GOT3 (cell line): ENCODE measurements at regions not wholly inside any gene's neighbourhood (a gene's known extent, or its start where the extent isn't known, plus 50 kb on each side); places are given as distances from the start of the nearest gene placed in this dataset.

Experiments used
- DNase-seq: peaks from one replicate; lab custom pipeline; 2025; ENCODE audit warnings: mixed read lengths; lab: John Stamatoyannopoulos, UW

- DNase-seq = no peak
These were observed 173.3 kb upstream of the MGAT5 start for GRCh38 chr2:134080386-134081089.

GRCh38 chr2:134081238-134081938 is 172.5 kb upstream of the MGAT5 start:
- DNase-seq = no peak

GRCh38 chr2:134083548-134083947 is 170.3 kb upstream of the MGAT5 start:
- no peak for DNase-seq

GRCh38 chr2:134086594-134087219 is 167.2 kb upstream of the MGAT5 start:
- DNase-seq = no peak

- no peak for DNase-seq
These were observed 166.4 kb upstream of the MGAT5 start for GRCh38 chr2:134087371-134087921.

GRCh38 chr2:134089454-134089853 is 164.4 kb upstream of the MGAT5 start:
- DNase-seq = no peak

GRCh38 chr2:134097740-134098139 is 156.1 kb upstream of the MGAT5 start:
- DNase-seq = no peak

GRCh38 chr2:134098321-134098720 is 155.6 kb upstream of the MGAT5 start:
- DNase-seq = no peak

GRCh38 chr2:134099273-134099672 is 154.6 kb upstream of the MGAT5 start:
- DNase-seq = no peak

GRCh38 chr2:134103196-134103595 is 150.7 kb upstream of the MGAT5 start:
- DNase-seq = no peak

GRCh38 chr2:134104754-134105153 is 149.1 kb upstream of the MGAT5 start:
- no peak for DNase-seq

- no peak for DNase-seq
These were observed 146.5 kb upstream of the MGAT5 start for GRCh38 chr2:134107402-134107801.

- DNase-seq = no peak
These were observed 145.8 kb upstream of the MGAT5 start for GRCh38 chr2:134108113-134108512.

GRCh38 chr2:134109246-134109645 is 144.6 kb upstream of the MGAT5 start:
- DNase-seq = no peak

- DNase-seq = no peak
These were observed 144.1 kb upstream of the MGAT5 start for GRCh38 chr2:134109725-134110124.

GRCh38 chr2:134110532-134110931 is 143.3 kb upstream of the MGAT5 start:
- DNase-seq = no peak

- no peak for DNase-seq
These were observed 136.2 kb upstream of the MGAT5 start for GRCh38 chr2:134117676-134118075.

- peak; percentile 50 for DNase-seq
These were observed 135.4 kb upstream of the MGAT5 start for GRCh38 chr2:134118279-134119116.

GRCh38 chr2:134119117-134119712 is 134.7 kb upstream of the MGAT5 start:
- DNase-seq = no peak

GRCh38 chr2:134119713-134120405 is 134.0 kb upstream of the MGAT5 start:
- DNase-seq = peak; percentile 59

- DNase-seq = peak; percentile 42
These were observed 133.5 kb upstream of the MGAT5 start for GRCh38 chr2:134120406-134120732.
